Stomach (tissue), 8 donors: ENCODE measurements at regions not wholly inside any gene's neighbourhood (a gene's known extent, or its start where the extent isn't known, plus 50 kb on each side); places are given as distances from the start of the nearest gene placed in this dataset.

Experiments used
- DNase-seq, 2 donors: peaks; one replicate each; pipeline versions ENCODE4 v3.0.0 to v3.0.0-alpha.2; 2013 to 2019
- H3K27ac ChIP-seq, 5 donors: fragments of 200-600 bp in 4 of 5; sonication (generic) in 4 of 5; one replicate each; pipeline ENCODE4 v1.5.1; 2013 to 2019; ENCODE audit warnings: mild to moderate bottlenecking in 1 of 5, moderate library complexity in 1 of 5
- H3K27me3 ChIP-seq, 3 donors: fragments of 200-600 bp; sonication (generic); one replicate each; pipeline ENCODE4 v1.5.1; 2017 to 2019; ENCODE audit warnings: mixed run types in 1 of 3
- H3K36me3 ChIP-seq, 4 donors: fragments of 200-600 bp; sonication (generic); 1 replicate in 3 of 4; 2 replicates in 1 of 4; pipeline ENCODE4 v1.5.1; 2016 to 2019
- H3K4me1 ChIP-seq, 4 donors: fragments of 200-600 bp; sonication (generic); one replicate each; pipeline ENCODE4 v1.5.1; 2016 to 2019
- H3K4me3 ChIP-seq, 4 donors: fragments of 200-600 bp; sonication (generic) in 3 of 4; one replicate each; pipeline ENCODE4 v1.5.1; 2016 to 2019; ENCODE audit warnings: mild to moderate bottlenecking in 1 of 4
- H3K9me3 ChIP-seq, 4 donors: fragments of 200-600 bp; sonication (generic); one replicate each; pipeline ENCODE4 v1.5.1; 2016 to 2019
- CTCF ChIP-seq, 7 experiments: fragments of 450-650 bp in 4 of 7; fragments of 200-600 bp in 3 of 7; sonication (generic) in 3 of 7; IDR thresholded peaks; one replicate each; pipeline ENCODE4 v1.5.1; 2016 to 2019; ENCODE audit warnings: antibody characterized with exemption in 7 of 7, control low read depth in 2 of 7, mild to moderate bottlenecking in 1 of 7
- EP300 ChIP-seq: sonication (generic); formaldehyde crosslinking; IDR thresholded peaks from one replicate; pipeline ENCODE4 v1.6.1; 2017; ENCODE audit warnings: antibody characterized with exemption
- POLR2A ChIP-seq, 4 donors: fragments of 450-650 bp; IDR thresholded peaks; one replicate each; pipeline ENCODE4 v1.6.1; 2016; ENCODE audit warnings: antibody characterized with exemption in 4 of 4, control low read depth in 2 of 4, mild to moderate bottlenecking in 1 of 4, moderate library complexity in 1 of 4
- POLR2AphosphoS5 ChIP-seq, 3 donors: sonication (generic); formaldehyde crosslinking; IDR thresholded peaks; one replicate each; pipeline ENCODE4 v1.6.1; 2016; ENCODE audit warnings: antibody characterized with exemption in 3 of 3
- WGBS, 5 donors: extraction: QIAGEN DNeasy Blood & Tissue Kit in 3 of 5; methylation state at CpG; one replicate each; pipeline versions ENCODE4 v1.1.5 to v1.1.7; 2013 to 2018; 5-methylcytosine and 5-hydroxymethylcytosine counted together
- intact Hi-C: fragments of 100-400 bp; cut with DNase I; formaldehyde crosslinking; loops from one replicate; pipeline ENCODE4 v1.15.1; 2023; ENCODE audit warnings: low total_unique reads
- donor health status: healthy with polysubstance abuse.
- donor health status: Bipolar disorder and iron deficiency.
- donor health status: healthy.

- Histone ChIP-seq H3K4me1 (no peaks in the 10 kb centered on the region), H3K27me3 (no peaks in the 10 kb centered on the region), H3K4me3 (no peak overlapping the region), H3K9me3 (no peaks in the 10 kb centered on the region), H3K27ac (no peak overlapping the region), H3K36me3 (no peaks in the 10 kb centered on the region)
- 50 to 72% (median 63%) methylated on average over 1 of the region's 1 CpG for WGBS, 5 donors
- DNase-seq: no peak
- TF ChIP-seq EP300 (no peak), CTCF (IDR thresholded peaks at IDR 0.05) (no peak), POLR2A (IDR thresholded peaks at IDR 0.05) (no peak)
- intact Hi-C loops: no loop called here
Measured at GRCh38 chr2:150718280-150718679, 230.8 kb upstream of the RND3 start.

- Histone ChIP-seq H3K9me3 (no peaks in the 10 kb centered on the region), H3K4me1 (no peaks in the 10 kb centered on the region), H3K27me3 (no peaks in the 10 kb centered on the region), H3K27ac (no peak overlapping the region), H3K36me3 (no peaks in the 10 kb centered on the region), H3K4me3 (no peak overlapping the region)
- intact Hi-C loops: no loop called here
- 79 to 88% (median 86%) methylated on average over 1 of the region's 1 CpG for WGBS, 5 donors
- TF ChIP-seq EP300: no peak
- TF ChIP-seq POLR2A (IDR thresholded peaks at IDR 0.05): no peak
- no peak for TF ChIP-seq CTCF (IDR thresholded peaks at IDR 0.05)
- TF ChIP-seq POLR2AphosphoS5 (IDR thresholded peaks at IDR 0.05): no peak
- no peak for DNase-seq
Measured at GRCh38 chr2:150716186-150716585, 228.7 kb upstream of the RND3 start.

- 79 to 88% (median 84%) methylated on average over 4 of the region's 4 CpGs for WGBS, 5 donors
- H3K27ac ChIP-seq: no peak overlapping the region
Measured at GRCh38 chr2:150715501-150715900, 228.0 kb upstream of the RND3 start.

GRCh38 chr2:150710916-150711315 lies 223.4 kb upstream of the RND3 start:
- H3K27me3 ChIP-seq: no peaks in the 10 kb centered on the region
- no peaks in the 10 kb centered on the region for H3K4me1 ChIP-seq
- no peaks in the 10 kb centered on the region for H3K36me3 ChIP-seq
- no peak overlapping the region for H3K27ac ChIP-seq
- DNase-seq: no peak
- intact Hi-C loops: no loop called here
- WGBS, 5 donors: 69 to 80% (median 78%) methylated on average over 2 of the region's 2 CpGs
- no peak overlapping the region for H3K4me3 ChIP-seq
- H3K9me3 ChIP-seq: no peaks in the 10 kb centered on the region
- TF ChIP-seq EP300 (no peak), CTCF (IDR thresholded peaks at IDR 0.05) (no peak), POLR2A (IDR thresholded peaks at IDR 0.05) (no peak), POLR2AphosphoS5 (IDR thresholded peaks at IDR 0.05) (no peak)

More at GRCh38 chr2:150715501-150715900, 228.0 kb upstream of the RND3 start:
- TF ChIP-seq POLR2A (IDR thresholded peaks at IDR 0.05) (no peak), CTCF (IDR thresholded peaks at IDR 0.05) (no peak), EP300 (no peak), POLR2AphosphoS5 (IDR thresholded peaks at IDR 0.05) (no peak)
- Histone ChIP-seq H3K27me3 (no peaks in the 10 kb centered on the region), H3K4me1 (no peaks in the 10 kb centered on the region), H3K36me3 (no peaks in the 10 kb centered on the region), H3K9me3 (no peaks in the 10 kb centered on the region), H3K4me3 (no peak overlapping the region)
- intact Hi-C loops: no loop called here
- DNase-seq: no peak

- no peak overlapping the region for H3K27ac ChIP-seq
- H3K36me3 ChIP-seq: no peaks in the 10 kb centered on the region
- intact Hi-C loops: no loop called here
- H3K9me3 ChIP-seq: no peaks in the 10 kb centered on the region
- TF ChIP-seq EP300 (no peak), CTCF (IDR thresholded peaks at IDR 0.05) (no peak), POLR2AphosphoS5 (IDR thresholded peaks at IDR 0.05) (no peak), POLR2A (IDR thresholded peaks at IDR 0.05) (no peak)
- H3K4me1 ChIP-seq: no peaks in the 10 kb centered on the region
- H3K4me3 ChIP-seq: no peak overlapping the region
- no peak for DNase-seq
- no peaks in the 10 kb centered on the region for H3K27me3 ChIP-seq
- WGBS, 5 donors: 69 to 86% (median 74%) methylated on average over 3 of the region's 3 CpGs
Measured at GRCh38 chr2:150710041-150710440, 222.6 kb upstream of the RND3 start.
